ENCODE measurements at regions not wholly inside any gene's neighbourhood (a gene's known extent, or its start where the extent isn't known, plus 50 kb on each side); places are given as distances from the start of the nearest gene placed in this dataset.

DNA sequence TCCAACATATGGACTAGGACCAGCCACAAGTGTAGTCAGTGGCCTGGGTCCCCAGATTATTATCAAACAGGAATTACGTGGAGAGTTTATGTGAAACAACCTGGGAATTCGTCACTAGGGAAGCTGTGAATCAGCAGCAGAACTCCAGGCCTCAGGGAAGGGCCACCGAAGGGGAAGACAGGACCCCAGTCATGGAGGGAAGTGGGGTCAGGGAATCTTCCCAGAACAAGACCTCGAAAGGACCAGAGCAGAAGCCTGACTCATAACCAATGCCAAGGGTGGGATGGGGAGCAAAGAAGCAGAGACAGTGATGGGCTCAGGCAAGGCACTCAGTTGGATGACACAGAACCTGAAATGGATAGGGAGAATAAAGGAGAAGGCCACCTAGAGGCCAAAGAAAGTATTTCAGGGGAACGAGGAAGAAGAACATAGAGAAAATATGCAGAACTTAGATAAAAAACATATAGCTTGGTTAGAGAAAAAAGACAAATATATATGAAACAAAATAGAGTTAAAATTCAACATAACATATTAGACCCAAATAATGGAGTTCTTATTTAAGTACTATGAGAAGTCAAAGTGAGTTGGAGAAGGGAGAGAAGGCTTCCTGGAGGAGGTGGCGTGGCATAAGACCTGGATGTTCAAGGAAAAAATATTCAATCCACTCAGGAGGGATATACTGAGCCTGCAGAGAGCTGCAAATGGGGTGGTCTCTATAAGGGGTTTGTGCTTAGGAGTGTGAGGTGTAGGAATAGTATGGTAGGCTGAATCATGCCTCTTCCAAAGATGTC, 66.7 kb upstream of the CAST start:
- no peak for DNase-seq

DNA sequence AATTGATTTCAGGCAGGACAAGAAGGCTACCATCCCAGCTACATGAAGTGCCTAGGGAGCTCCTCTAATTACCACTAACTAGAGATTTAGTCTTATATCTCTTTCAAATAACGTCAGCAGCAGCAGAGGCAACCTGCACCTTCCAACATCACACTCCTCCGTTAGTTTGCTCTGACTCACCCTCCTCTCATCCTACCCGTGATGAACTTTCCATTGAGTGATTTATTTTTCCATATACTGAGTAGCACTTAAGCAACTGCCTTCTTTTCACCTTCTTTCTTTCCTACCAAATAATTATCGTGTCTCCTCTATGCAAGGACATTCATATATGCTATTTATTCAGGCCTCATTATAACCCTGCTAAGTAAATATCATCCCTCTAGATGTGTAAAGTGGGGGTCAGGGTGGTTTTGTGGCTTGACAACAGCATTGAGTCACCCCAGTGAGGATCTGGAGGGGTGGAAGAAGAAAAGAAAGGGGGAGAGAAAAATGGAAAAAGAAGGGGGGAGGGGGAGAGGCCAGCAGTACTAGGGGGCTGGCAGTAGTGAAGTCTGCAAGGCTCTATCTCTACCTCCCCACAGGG, 64.6 kb upstream of the CAST start:
- no peak for DNase-seq

DNA sequence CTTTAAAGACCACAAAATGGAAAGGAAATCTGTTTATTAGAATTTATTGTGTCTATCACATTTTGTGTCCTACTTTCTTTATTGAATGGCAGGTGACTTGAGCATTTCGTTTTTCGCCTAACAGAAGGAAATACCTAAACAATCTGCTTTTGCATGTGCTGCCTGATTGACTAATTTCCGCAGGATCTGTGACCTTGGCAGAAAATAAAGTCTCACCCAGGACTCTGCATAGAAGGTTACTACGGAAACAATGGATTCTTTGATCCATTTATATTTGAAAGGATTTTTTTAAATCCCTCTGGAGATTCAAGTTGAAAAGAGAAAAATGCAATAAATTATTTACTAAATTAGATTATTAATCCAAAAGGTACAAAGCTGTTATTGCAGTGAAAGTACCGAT, 61.0 kb upstream of the CAST start:
- DNase-seq, result no peak

DNA sequence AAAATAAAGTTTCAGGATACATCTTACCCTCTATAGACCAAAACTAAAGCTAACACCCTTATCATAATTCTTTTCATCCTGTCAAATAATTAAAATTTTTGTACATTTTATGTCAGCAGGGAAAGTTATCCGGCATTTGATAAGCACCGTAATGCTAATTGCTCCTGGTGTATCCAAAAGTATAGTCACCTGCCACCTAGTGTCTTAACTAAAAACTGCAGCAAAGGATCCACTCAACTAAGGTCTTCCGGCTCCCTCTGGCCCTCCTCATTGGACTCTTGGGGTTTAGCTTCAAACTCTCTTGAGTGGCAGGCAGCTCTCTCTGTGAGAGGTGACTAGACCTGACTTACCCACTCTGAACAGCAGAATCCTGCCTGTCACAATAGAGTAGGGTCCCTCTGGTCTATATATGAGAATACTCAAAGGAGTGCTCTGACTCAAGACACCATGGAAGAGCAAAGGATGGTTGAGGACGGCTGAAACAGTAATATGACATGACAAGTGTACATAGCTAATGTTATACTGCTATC, 60.4 kb upstream of the CAST start:
- DNase-seq, result peak; percentile 5

DNA sequence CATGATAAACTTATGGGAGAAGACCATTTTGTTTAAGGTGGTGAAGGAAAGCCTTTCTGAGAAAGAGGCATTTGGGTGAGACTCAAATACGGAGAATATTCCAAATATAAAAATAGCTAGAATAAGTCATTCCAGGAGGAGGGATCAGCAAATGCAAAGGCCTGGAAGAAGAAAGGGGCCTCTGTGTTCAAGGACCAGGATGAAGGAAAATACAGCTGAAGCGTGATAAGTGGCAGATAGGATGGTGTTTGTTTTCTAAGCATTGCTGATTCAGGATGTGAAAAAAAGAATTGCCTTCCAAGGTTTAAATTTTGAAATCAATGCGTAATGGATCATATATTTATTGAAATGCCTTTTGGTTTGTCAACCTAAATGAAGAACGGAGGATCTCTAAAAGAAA, 59.4 kb upstream of the CAST start:
- no peak for DNase-seq

DNA sequence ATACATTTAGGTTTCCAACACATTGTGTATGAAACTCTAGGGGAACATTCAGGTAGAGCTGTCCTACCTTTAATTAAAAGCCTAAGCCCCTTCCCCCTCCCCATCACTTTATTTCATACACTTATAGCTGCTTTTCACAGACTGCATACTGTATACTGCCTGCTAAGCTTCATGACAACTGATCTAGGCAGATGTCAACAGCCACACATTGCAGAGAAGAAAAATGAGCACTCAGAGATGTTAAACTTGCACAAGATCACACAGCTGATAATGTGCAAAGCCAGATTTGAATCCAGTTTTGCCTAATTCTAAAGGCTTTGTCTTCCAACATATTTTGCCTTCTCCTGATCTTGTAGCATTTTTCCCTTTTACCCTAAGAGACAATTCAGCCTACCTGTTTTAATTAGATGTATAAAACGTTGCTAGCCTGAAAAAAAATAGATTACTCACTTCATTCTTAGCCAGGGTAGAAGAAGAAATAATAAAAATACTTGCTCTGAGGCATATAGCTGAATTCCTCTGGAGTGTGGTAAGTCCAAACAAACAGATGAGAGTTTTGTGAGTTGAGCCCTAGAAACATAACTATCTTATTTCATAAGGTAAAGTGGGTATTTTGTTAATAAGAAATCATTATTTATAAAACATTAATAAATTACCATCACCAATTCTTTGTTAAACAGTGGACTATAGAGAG, 56.9 kb upstream of the CAST start:
- no peak for DNase-seq

DNA sequence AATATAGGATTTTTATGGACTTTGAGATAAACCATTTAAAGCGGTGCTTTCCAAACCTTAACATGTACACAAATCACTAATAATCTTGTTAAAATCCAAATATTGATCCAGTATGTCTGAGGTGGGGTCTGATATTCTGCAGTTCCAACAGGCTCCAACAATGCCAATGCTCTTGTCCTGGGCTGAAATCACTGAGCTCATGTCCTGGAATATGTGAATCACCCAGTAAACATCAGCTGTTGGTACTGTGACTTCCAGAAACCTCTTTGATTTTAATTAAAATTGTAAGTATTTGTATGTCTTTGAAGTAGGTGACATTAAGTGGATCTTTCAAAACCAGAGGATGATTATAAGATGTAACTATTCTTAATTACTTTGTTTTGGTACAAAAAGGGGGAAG, 52.8 kb upstream of the CAST start:
- DNase-seq, result no peak

DNA sequence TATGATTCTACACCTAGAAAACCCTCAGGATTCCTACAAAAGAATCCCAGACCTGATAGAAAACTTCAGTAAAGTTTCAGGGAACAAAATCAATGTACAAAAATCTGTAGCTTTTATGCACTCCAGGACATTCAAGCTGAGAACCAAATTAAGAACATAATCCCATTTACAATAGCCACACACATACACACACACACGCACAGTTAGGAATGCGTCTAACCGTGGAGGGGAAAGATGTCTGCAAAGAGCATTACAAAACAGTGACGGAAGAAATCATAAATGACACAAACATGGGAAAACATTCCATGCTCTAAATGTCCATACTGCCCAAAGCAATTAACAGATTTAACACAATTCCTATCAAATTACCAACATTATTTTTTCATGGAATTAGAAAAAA, 51.4 kb upstream of the CAST start:
- no peak for DNase-seq

DNA sequence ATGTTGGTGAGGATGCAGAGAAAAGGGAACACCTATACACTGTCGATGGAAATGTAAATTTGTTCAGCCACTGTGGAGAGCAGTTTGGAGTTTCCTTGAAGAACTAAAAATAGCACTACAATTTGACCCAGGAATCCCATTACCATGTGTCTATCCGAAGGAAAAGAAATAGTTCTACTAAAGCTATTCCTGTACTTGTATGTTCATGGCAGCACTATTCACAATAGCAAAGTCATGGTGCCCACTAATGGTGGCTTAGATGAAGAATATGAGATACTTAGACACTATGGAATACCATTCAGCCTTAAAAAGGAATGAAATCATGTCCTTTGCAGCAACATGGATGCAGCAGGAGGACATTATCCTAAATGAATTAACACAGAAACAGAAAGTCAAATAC, 50.2 kb upstream of the CAST start:
- DNase-seq, result no peak

All from stimulated activated CD4-positive, alpha-beta T cell treated with anti-CD3 and anti-CD28 coated beads, Interleukin-12 subunit alpha, Interleukin-12 subunit beta, amount 100 ng/mL, for 4 hours (primary cell).